GM12872 (cell line): ENCODE measurements at regions not wholly inside any gene's neighbourhood (a gene's known extent, or its start where the extent isn't known, plus 50 kb on each side); places are given as distances from the start of the nearest gene placed in this dataset.

ENCODE experiments used
- TF ChIP-seq, protein P1 (sequence below): IDR thresholded peaks from 3 replicates; pipeline ENCODE4 v1.5.1; 2011; ENCODE audit warnings: low read depth, mild to moderate bottlenecking, low read length, moderate library complexity; ENCODE audit not compliant: insufficient read depth

DNA sequence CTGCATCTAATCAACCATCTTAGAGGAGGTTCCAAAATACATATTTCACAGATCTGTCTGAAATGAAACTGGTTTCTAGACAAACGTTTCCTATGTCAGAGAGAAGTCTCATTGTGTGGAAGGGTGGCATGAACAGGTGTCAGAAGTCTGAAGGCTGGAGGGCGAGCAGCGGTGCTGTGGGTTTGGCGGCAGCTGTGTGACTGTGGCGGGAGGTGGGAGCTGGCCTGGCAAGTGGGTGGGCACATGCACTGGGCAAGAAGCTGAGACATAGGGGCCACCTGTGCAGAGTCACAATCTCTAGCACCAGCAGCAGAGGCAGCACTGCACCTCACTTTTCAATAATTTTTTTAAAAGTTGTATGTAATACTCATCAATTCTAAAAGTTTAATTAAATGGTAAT is 346.3 kb downstream of the DSC3 start:
- TF ChIP-seq, protein P1, sequence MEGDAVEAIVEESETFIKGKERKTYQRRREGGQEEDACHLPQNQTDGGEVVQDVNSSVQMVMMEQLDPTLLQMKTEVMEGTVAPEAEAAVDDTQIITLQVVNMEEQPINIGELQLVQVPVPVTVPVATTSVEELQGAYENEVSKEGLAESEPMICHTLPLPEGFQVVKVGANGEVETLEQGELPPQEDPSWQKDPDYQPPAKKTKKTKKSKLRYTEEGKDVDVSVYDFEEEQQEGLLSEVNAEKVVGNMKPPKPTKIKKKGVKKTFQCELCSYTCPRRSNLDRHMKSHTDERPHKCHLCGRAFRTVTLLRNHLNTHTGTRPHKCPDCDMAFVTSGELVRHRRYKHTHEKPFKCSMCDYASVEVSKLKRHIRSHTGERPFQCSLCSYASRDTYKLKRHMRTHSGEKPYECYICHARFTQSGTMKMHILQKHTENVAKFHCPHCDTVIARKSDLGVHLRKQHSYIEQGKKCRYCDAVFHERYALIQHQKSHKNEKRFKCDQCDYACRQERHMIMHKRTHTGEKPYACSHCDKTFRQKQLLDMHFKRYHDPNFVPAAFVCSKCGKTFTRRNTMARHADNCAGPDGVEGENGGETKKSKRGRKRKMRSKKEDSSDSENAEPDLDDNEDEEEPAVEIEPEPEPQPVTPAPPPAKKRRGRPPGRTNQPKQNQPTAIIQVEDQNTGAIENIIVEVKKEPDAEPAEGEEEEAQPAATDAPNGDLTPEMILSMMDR: no peak

DNA sequence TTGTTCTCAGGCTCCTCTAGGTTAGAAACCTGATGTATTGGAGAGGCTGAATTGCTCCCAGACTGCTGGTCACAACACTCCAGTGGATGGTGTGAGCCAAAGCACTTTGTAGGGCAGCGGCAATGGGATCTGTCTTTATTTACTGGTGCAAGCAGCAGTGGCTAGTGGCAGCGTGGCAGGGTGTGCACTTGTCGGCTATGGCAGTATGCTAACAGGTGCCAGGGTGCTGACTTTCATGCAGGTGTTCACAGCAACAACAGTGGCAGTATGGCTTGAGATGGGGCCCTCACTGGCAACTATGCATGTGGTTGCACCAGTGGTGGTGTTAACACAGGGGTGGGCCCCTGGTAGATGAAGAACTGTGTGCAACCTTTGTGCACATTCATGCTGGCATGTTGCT is 347.8 kb downstream of the DSC3 start:
- TF ChIP-seq, protein P1: no peak

DNA sequence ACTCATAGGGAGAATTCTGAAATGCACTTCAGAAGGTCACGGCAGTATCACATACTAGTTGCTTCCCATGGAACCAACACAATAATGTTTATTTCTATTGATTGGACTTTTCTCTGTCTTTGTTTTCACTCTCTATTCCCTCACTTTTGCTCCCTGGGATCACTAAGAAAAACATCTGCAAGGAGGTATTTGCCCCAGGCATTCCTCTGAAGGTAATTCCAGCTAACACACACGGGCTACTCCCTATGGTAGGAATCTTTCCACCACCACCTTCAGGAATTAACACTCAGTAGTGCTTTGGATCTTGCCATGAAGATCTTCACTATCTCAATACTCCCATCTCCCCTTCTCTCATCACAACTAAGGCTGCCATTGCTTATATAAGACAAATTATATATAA is 353.3 kb downstream of the DSC3 start:
- TF ChIP-seq, protein P1: no peak

DNA sequence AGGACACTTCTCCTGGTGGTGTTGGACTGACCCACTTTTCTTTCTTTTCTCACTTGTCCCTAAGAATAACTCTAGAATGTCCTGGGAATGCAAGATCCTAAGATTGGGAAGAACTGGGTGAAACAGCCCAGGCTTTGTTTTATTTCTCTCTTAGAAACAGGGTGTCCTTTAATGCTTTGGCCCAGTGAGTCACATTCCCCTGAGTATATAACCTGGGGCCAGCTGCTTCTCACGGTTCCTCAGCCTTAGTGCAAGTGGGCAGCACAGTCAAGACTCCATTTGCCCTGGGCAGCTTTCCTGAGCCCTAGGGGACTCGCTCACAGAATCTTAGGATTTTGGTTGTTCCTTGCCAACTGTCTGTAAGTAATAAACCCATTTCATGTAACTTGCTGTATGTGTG is 355.0 kb downstream of the DSC3 start:
- TF ChIP-seq, protein P1: no peak

DNA sequence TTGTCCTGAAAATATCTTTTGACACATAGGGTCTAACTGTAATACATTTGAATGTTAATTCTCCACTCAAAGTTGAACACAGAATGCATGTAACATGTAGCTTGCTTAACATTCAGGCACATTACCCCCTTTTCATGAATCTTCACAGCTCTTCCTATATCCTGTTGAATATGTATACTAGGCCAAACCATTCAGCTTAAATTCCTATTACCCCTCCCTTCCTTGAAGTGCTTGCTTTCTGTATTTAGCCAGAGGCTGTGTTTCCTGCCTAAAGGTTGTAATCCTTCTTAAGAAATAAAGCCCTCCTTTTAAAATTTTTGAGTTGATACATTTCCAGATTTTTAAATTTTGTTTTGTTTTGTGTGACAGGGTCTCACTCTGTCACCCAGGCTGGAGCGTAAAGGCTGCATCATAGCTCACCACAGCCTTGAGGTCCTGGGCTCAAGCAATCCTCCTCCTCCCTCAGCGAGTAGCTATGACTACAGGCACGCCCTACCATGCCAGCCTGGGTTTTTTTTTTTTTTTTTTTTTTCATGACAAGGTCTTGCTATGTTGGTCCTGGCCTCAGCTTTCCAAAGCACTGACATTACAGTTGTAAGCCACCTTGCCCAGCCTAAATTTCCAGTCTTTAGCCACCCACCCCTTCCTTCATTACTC is 357.6 kb downstream of the DSC3 start:
- TF ChIP-seq, protein P1: no peak

DNA sequence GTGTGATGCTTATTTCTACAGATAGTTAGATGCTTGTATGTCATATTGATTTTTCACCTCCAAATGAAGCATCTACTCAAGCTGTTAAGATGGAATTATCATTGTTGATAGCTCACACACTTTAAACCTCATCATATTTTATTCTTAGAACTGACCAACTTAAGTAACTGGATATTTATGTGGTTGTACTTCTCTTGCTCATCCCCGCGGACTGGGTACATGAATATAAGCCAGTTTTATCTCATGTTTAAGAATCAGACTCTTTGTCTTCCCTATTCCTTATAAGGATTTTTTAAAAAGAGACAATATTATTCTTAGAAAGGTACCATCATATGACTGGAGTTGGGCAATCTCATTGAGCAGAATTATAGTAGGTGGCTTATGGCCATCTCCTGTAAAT is 358.7 kb downstream of the DSC3 start:
- TF ChIP-seq, protein P1: no peak

DNA sequence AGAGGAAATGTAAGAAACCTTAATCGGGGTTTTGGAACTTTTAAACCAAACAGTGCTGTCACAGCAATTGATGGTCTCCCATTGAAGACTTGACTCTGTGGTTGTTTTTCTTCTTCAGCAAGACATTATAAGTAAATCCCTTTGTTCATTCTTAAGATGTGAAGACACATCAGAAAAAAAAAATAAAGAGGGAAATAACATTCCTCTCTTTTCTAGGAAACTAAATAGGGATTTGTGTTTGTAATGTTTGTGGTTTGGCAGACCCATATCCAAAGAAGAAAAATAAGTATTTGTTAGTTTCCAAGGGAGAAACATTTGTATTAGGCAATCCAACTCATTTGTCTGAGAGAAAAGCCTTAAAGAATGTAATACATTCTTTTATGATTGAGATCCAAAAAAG is 359.9 kb downstream of the DSC3 start:
- TF ChIP-seq, protein P1: no peak
